B cell (primary cell): ENCODE measurements at regions not wholly inside any gene's neighbourhood (a gene's known extent, or its start where the extent isn't known, plus 50 kb on each side); places are given as distances from the start of the nearest gene placed in this dataset.

Experiments
- ATAC-seq: fragments of 200-7000 bp; cut with Tn5 transposase; one replicate; pipeline ENCODE4 v1.10.0; 2021; ENCODE audit warnings: low read depth, mild to moderate bottlenecking, moderate number of reproducible peaks, moderate library complexity
- CTCF ChIA-PET: fragments of 350-600 bp; sonication (Branson Sonifier 250); formaldehyde crosslinking; loops from one replicate; lab custom pipeline; 2021; ENCODE audit warnings: antibody characterized with exemption, inconsistent platforms; lab: Charles Lee
- POLR2A ChIA-PET: fragments of 350-600 bp; sonication (Branson Sonifier 250); formaldehyde crosslinking; loops from one replicate; lab custom pipeline; 2021; ENCODE audit warnings: antibody characterized with exemption; lab: Charles Lee
- DNase-seq: peaks from one replicate; pipeline ENCODE4 v3.0.0; 2013
- H2AFZ ChIP-seq: 2 replicates; pipeline ENCODE4 v1.6.1; 2012; ENCODE audit warnings: mild to moderate bottlenecking, low read depth, low read length; ENCODE audit not compliant: insufficient read depth, poor library complexity, severe bottlenecking
- H3K27ac ChIP-seq, 2 donors: 1 replicate in 1 of 2; 2 replicates in 1 of 2; pipeline ENCODE4 v1.5.1; 2012 to 2013; ENCODE audit warnings: low read length in 2 of 2, mild to moderate bottlenecking in 2 of 2, moderate library complexity in 1 of 2
- H3K27me3 ChIP-seq, 4 experiments: fragments of 200-600 bp in 1 of 4; sonication (generic) in 1 of 4; replicated peaks in 1 of 4; 1 replicate in 2 of 4; 2 replicates in 2 of 4; pipeline versions ENCODE4 v1.6.1 to v1.7.0; 2013 to 2016; ENCODE audit warnings: low read length in 3 of 4, mild to moderate bottlenecking in 2 of 4, mixed read lengths in 1 of 4, moderate library complexity in 1 of 4; ENCODE audit not compliant: insufficient read depth in 4 of 4, control insufficient read depth in 3 of 4; ENCODE audit errors: control extremely low read depth in 1 of 4
- H3K36me3 ChIP-seq, 2 experiments: replicated peaks in 1 of 2; 1 replicate in 1 of 2; 2 replicates in 1 of 2; pipeline versions ENCODE4 v1.6.1 to v1.7.1; 2013; ENCODE audit warnings: low read length in 1 of 2; ENCODE audit not compliant: insufficient read depth in 2 of 2, control insufficient read depth in 1 of 2; ENCODE audit errors: control extremely low read depth in 1 of 2, extremely low read depth in 1 of 2
- H3K4me1 ChIP-seq, 2 donors: fragments of 200-600 bp in 1 of 2; sonication (generic) in 1 of 2; 1 replicate in 1 of 2; 2 replicates in 1 of 2; pipeline versions ENCODE4 v1.5.1 to v1.6.1; 2013 to 2017; ENCODE audit warnings: low read length in 2 of 2; ENCODE audit not compliant: control insufficient read depth in 2 of 2, insufficient read depth in 2 of 2
- H3K4me2 ChIP-seq: replicated peaks from 2 replicates; pipeline ENCODE3; 2012; ENCODE audit warnings: mild to moderate bottlenecking, low read depth, low read length; ENCODE audit not compliant: poor library complexity, severe bottlenecking
- H3K4me3 ChIP-seq, 5 experiments: fragments of 200-600 bp in 1 of 5; sonication (generic) in 1 of 5; 1 replicate in 3 of 5; 2 replicates in 2 of 5; pipeline versions ENCODE4 v1.5.1 to v1.7.0; 2011 to 2016; ENCODE audit warnings: low read length in 4 of 5, mild to moderate bottlenecking in 4 of 5, low read depth in 2 of 5, control low read depth in 1 of 5, moderate library complexity in 1 of 5; ENCODE audit not compliant: insufficient read depth in 1 of 5; ENCODE audit errors: control extremely low read depth in 1 of 5, extremely low read depth in 1 of 5
- H3K79me2 ChIP-seq: fragments of 200-600 bp; sonication (generic); one replicate; pipeline ENCODE4 v1.6.0; 2016; ENCODE audit warnings: low read length; ENCODE audit not compliant: control insufficient read depth, insufficient read depth
- H3K9ac ChIP-seq: fragments of 200-600 bp; sonication (generic); 2 replicates; pipeline ENCODE4 v1.6.1; 2017; ENCODE audit warnings: mild to moderate bottlenecking, low read length, moderate library complexity
- H3K9me3 ChIP-seq, 3 donors: one replicate each; pipeline versions ENCODE4 v1.6.1 to v1.7.1; 2013; ENCODE audit warnings: low read length in 2 of 3; ENCODE audit not compliant: control insufficient read depth in 2 of 3, insufficient read depth in 1 of 3; ENCODE audit errors: control extremely low read depth in 1 of 3
- H4K20me1 ChIP-seq: 2 replicates; pipeline ENCODE4 v1.6.0; 2012; ENCODE audit warnings: mild to moderate bottlenecking, low read length; ENCODE audit not compliant: insufficient read depth, control insufficient read depth, poor library complexity, severe bottlenecking
- H3K27ac Mint-ChIP-seq: one replicate; pipeline ENCODE4 v1.8.0; 2021; ENCODE audit warnings: mixed read lengths
- H3K27me3 Mint-ChIP-seq: one replicate; pipeline ENCODE4 v1.8.0; 2021; ENCODE audit warnings: mixed read lengths
- H3K4me1 Mint-ChIP-seq: one replicate; pipeline ENCODE4 v1.8.0; 2021; ENCODE audit warnings: mixed read lengths
- H3K4me3 Mint-ChIP-seq: one replicate; pipeline ENCODE4 v1.8.0; 2021; ENCODE audit warnings: mixed read lengths
- H3K9me3 Mint-ChIP-seq: one replicate; pipeline ENCODE4 v1.8.0; 2022; ENCODE audit warnings: mixed read lengths; ENCODE audit not compliant: insufficient read depth
- EZH2 ChIP-seq: IDR thresholded peaks from 2 replicates; pipeline ENCODE4 v1.6.1; 2012; ENCODE audit warnings: borderline replicate concordance, low read depth, mild to moderate bottlenecking, moderate library complexity, low read length; ENCODE audit not compliant: insufficient read depth, poor library complexity, severe bottlenecking
- WGBS: methylation state at CpG from one replicate; pipeline ENCODE4 v1.1.5; 2013; ENCODE audit warnings: missing lambda C conversion rate; ENCODE audit not compliant: insufficient coverage; 5-methylcytosine and 5-hydroxymethylcytosine counted together
- intact Hi-C: fragments of 100-400 bp; cut with micrococcal nuclease; formaldehyde crosslinking; loops from one replicate; pipeline ENCODE4 v1.10.0; 2022
- TF ChIP-seq, protein P1 (sequence below): fragments of 200-600 bp; IDR thresholded peaks from one replicate; pipeline ENCODE4 v1.8.0; 2022; ENCODE audit warnings: antibody characterized with exemption, mild to moderate bottlenecking

DNA sequence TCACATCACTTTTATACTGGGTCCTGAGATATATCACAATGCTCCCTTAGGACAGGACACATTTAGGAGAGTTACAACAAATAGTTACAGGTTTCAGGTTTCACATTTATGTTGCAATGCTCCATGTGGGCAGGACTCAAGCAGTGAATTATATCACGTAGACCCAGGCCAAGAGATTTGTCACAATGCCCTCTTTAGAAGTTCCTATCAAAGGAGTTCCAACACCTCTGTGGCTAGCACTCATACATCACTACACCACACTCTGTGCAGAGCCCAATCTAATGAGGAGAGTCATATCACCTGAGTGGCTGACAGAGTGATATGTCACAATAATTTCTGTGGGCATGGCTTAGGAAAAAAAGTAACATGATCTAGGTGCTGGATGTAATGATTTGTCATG is 1068.2 kb upstream of the AMELY start:
- H3K4me1 ChIP-seq: no peaks in the 10 kb centered on the region
- no peaks in the 10 kb centered on the region for H4K20me1 ChIP-seq
- DNase-seq: no peak
- CTCF ChIA-PET: no interaction called here
- no peak overlapping the region for H3K27ac Mint-ChIP-seq
- no peak overlapping the region for H3K4me3 ChIP-seq
- H3K9ac ChIP-seq: no peak overlapping the region
- H3K27me3 Mint-ChIP-seq: no peaks in the 10 kb centered on the region
- POLR2A ChIA-PET: no interaction called here
- no peak overlapping the region for H3K27ac ChIP-seq
- H3K27me3 ChIP-seq: no peaks in the 10 kb centered on the region
- whole genome bisulfite sequencing: no CpG with 5 or more reads among the region's 1 CpG
- no peak overlapping the region for H3K4me3 Mint-ChIP-seq
- no peak for ATAC-seq
- H3K36me3 ChIP-seq: no peaks in the 10 kb centered on the region
- no peaks in the 10 kb centered on the region for H3K79me2 ChIP-seq
- H3K4me2 ChIP-seq: no peak overlapping the region
- no peaks in the 10 kb centered on the region for H3K4me1 Mint-ChIP-seq
- TF ChIP-seq EZH2: no peak
- TF ChIP-seq, protein P1, sequence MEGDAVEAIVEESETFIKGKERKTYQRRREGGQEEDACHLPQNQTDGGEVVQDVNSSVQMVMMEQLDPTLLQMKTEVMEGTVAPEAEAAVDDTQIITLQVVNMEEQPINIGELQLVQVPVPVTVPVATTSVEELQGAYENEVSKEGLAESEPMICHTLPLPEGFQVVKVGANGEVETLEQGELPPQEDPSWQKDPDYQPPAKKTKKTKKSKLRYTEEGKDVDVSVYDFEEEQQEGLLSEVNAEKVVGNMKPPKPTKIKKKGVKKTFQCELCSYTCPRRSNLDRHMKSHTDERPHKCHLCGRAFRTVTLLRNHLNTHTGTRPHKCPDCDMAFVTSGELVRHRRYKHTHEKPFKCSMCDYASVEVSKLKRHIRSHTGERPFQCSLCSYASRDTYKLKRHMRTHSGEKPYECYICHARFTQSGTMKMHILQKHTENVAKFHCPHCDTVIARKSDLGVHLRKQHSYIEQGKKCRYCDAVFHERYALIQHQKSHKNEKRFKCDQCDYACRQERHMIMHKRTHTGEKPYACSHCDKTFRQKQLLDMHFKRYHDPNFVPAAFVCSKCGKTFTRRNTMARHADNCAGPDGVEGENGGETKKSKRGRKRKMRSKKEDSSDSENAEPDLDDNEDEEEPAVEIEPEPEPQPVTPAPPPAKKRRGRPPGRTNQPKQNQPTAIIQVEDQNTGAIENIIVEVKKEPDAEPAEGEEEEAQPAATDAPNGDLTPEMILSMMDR: no peak
- H3K9me3 ChIP-seq: no peaks in the 10 kb centered on the region
- H3K9me3 Mint-ChIP-seq: peaks cover 5% of the 10 kb centered on the region
- H2AFZ ChIP-seq: no peak overlapping the region
- intact Hi-C loops: no loop called here

DNA sequence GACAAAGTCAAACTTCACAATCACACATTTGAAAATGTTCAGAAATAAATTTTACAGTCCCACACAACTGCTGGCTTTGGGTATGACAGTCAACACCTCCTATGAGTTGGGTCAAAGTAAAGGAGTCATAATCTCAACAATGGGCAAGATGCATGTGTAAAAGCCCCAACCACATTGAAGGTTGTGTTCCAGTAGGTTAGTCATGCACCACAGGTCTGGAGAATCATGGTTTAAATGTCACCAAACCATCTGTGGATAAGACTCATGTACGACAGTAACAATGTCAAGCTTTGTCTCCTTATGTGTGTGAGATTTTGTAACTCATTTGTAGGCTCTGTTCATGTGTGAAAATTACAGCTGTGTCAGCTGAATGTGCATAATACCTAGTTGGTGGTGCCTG is 1065.7 kb upstream of the AMELY start:
- Mint-ChIP-seq H3K27me3 (no peaks in the 10 kb centered on the region), H3K9me3 (peaks cover 5% of the 10 kb centered on the region), H3K27ac (no peak overlapping the region), H3K4me3 (no peak overlapping the region), H3K4me1 (no peaks in the 10 kb centered on the region)
- TF ChIP-seq EZH2: no peak
- TF ChIP-seq, protein P1: no peak
- H3K9me3 ChIP-seq: no peaks in the 10 kb centered on the region
- CTCF ChIA-PET: no interaction called here
- no peak overlapping the region for H3K9ac ChIP-seq
- no peak for DNase-seq
- H3K79me2 ChIP-seq: no peaks in the 10 kb centered on the region
- no peak overlapping the region for H3K4me3 ChIP-seq
- no peaks in the 10 kb centered on the region for H3K36me3 ChIP-seq
- H3K27ac ChIP-seq: no peak overlapping the region
- POLR2A ChIA-PET: no interaction called here
- intact Hi-C loops: no loop called here
- H3K27me3 ChIP-seq: no peaks in the 10 kb centered on the region
- WGBS: 80% methylated on average over 1 of the region's 1 CpG
- no peak overlapping the region for H2AFZ ChIP-seq
- H3K4me1 ChIP-seq: no peaks in the 10 kb centered on the region
- no peaks in the 10 kb centered on the region for H4K20me1 ChIP-seq
- no peak overlapping the region for H3K4me2 ChIP-seq
- ATAC-seq: no peak
